H1 (cell line): ENCODE measurements at regions not wholly inside any gene's neighbourhood (a gene's known extent, or its start where the extent isn't known, plus 50 kb on each side); places are given as distances from the start of the nearest gene placed in this dataset.
"Not testable (repeated sequence)": the region's sequence is repeated elsewhere in the genome, so short reads cannot be mapped to it uniquely, and the experiment has no call there.

ENCODE experiments used
- CTCF ChIA-PET: fragments of 300-600 bp; sonication (Branson Sonifier 250); formaldehyde crosslinking; loops from one replicate; lab custom pipeline; 2021; ENCODE audit not compliant: partially characterized antibody; lab: Charles Lee
- POLR2A ChIA-PET: fragments of 300-600 bp; sonication (Branson Sonifier 250); formaldehyde crosslinking; loops from one replicate; lab custom pipeline; 2021; ENCODE audit warnings: inconsistent platforms; ENCODE audit not compliant: partially characterized antibody; lab: Charles Lee
- DNase-seq, 2 experiments: peaks; one replicate each; pipeline versions ENCODE4 v3.0.0 to v3.0.0-alpha.2; 2010 to 2022; ENCODE audit warnings: low spot score in 2 of 2, low read depth in 1 of 2, mixed read lengths in 1 of 2
- FAIRE-seq: peaks from 2 replicates; lab custom pipeline; 2011; peaks lifted over from hg19 to GRCh38; lab: Jason Lieb, UNC
- H2AFZ ChIP-seq: 2 replicates; pipeline ENCODE4 v1.8.1; 2012; ENCODE audit warnings: low read length, inconsistent platforms
- H2AK5ac ChIP-seq: 2 replicates; pipeline ENCODE4 v1.6.1; 2013; ENCODE audit warnings: low read depth, low read length
- H2BK120ac ChIP-seq: replicated peaks from 2 replicates; pipeline ENCODE3; 2013; ENCODE audit warnings: low read depth, low read length, inconsistent platforms
- H2BK12ac ChIP-seq: 2 replicates; pipeline ENCODE4 v1.6.1; 2013; ENCODE audit warnings: low read depth, low read length
- H2BK15ac ChIP-seq: 2 replicates; pipeline ENCODE4 v1.6.1; 2013; ENCODE audit warnings: low read length
- H2BK20ac ChIP-seq: 2 replicates; pipeline ENCODE4 v1.6.1; 2013; ENCODE audit warnings: low read length
- H2BK5ac ChIP-seq: 2 replicates; pipeline ENCODE4 v1.6.1; 2013; ENCODE audit warnings: low read depth, low read length
- H3K14ac ChIP-seq: 2 replicates; pipeline ENCODE4 v1.6.1; 2013; ENCODE audit warnings: inconsistent platforms; ENCODE audit not compliant: insufficient read length
- H3K18ac ChIP-seq: 2 replicates; pipeline ENCODE4 v1.6.1; 2013; ENCODE audit warnings: low read length; ENCODE audit errors: extremely low read depth
- H3K23ac ChIP-seq: 2 replicates; pipeline ENCODE4 v1.6.1; 2013; ENCODE audit warnings: inconsistent platforms; ENCODE audit not compliant: insufficient read length
- H3K23me2 ChIP-seq: 2 replicates; pipeline ENCODE4 v1.6.1; 2013; ENCODE audit warnings: low read depth, low read length
- H3K27ac ChIP-seq: 2 replicates; pipeline ENCODE4 v1.6.1; 2011; ENCODE audit warnings: low read depth, low read length, inconsistent platforms
- H3K27me3 ChIP-seq, 4 experiments: replicated peaks in 1 of 4; 1 replicate in 1 of 4; 2 replicates in 3 of 4; pipeline versions ENCODE4 v1.6.1 to v1.8.1; 2011 to 2013; ENCODE audit warnings: low read length in 3 of 4, mild to moderate bottlenecking in 3 of 4, inconsistent platforms in 2 of 4, mixed read lengths in 2 of 4, moderate library complexity in 1 of 4; ENCODE audit not compliant: control insufficient read depth in 3 of 4, insufficient read depth in 3 of 4; ENCODE audit errors: extremely low read depth in 1 of 4
- H3K36me3 ChIP-seq, 4 experiments: 2 replicates each; pipeline versions ENCODE4 v1.6.1 to v1.8.1; 2011 to 2013; ENCODE audit warnings: mild to moderate bottlenecking in 4 of 4, low read length in 3 of 4, moderate library complexity in 2 of 4, control low read depth in 1 of 4, inconsistent platforms in 1 of 4; ENCODE audit not compliant: insufficient read depth in 4 of 4, control insufficient read depth in 2 of 4
- H3K4ac ChIP-seq: replicated peaks from 2 replicates; pipeline ENCODE3; 2013; ENCODE audit warnings: low read length, low read depth, mixed read lengths, inconsistent platforms; ENCODE audit not compliant: insufficient read length
- H3K4me1 ChIP-seq, 4 experiments: replicated peaks in 1 of 4; 1 replicate in 1 of 4; 2 replicates in 3 of 4; pipeline versions ENCODE4 v1.6.1 to v1.8.1; 2011 to 2013; ENCODE audit warnings: low read length in 3 of 4, inconsistent platforms in 2 of 4, mixed read lengths in 1 of 4; ENCODE audit not compliant: insufficient read depth in 4 of 4, control insufficient read depth in 3 of 4
- H3K4me2 ChIP-seq, 2 experiments: 2 replicates each; pipeline versions ENCODE4 v1.6.1 to v1.8.1; 2011 to 2013; ENCODE audit warnings: low read depth in 2 of 2, low read length in 2 of 2, control low read depth in 1 of 2, inconsistent platforms in 1 of 2, mild to moderate bottlenecking in 1 of 2; ENCODE audit not compliant: insufficient read depth in 1 of 2
- H3K4me3 ChIP-seq, 4 experiments: fragments of 200-600, 300-600 bp in 1 of 4; sonication (generic), shearing (Covaris generic), sonication (Bioruptor Twin) in 1 of 4; 2 replicates each; pipeline versions ENCODE4 v1.5.1 to v1.8.1; 2011 to 2016; ENCODE audit warnings: low read length in 4 of 4, low read depth in 3 of 4, control low read depth in 2 of 4, inconsistent platforms in 2 of 4, mild to moderate bottlenecking in 2 of 4, mixed read lengths in 1 of 4, moderate library complexity in 1 of 4; ENCODE audit not compliant: insufficient read depth in 2 of 4; ENCODE audit errors: extremely low read depth in 1 of 4
- H3K56ac ChIP-seq: replicated peaks from 2 replicates; pipeline ENCODE3; 2013; ENCODE audit warnings: low read depth, mild to moderate bottlenecking, mixed read lengths, low read length, inconsistent platforms; ENCODE audit not compliant: insufficient read length
- H3K79me1 ChIP-seq: 2 replicates; pipeline ENCODE4 v1.6.1; 2013; ENCODE audit warnings: low read depth, low read length, control low read depth
- H3K79me2 ChIP-seq, 2 experiments: 2 replicates each; pipeline versions ENCODE4 v1.6.1 to v1.8.1; 2012 to 2013; ENCODE audit warnings: low read length in 2 of 2, mild to moderate bottlenecking in 2 of 2, inconsistent platforms in 1 of 2; ENCODE audit not compliant: insufficient read depth in 2 of 2, control insufficient read depth in 1 of 2
- H3K9ac ChIP-seq, 4 experiments: replicated peaks in 1 of 4; 1 replicate in 1 of 4; 2 replicates in 3 of 4; pipeline versions ENCODE4 v1.6.1 to v1.8.1; 2011 to 2013; ENCODE audit warnings: low read depth in 3 of 4, low read length in 3 of 4, control low read depth in 2 of 4, mild to moderate bottlenecking in 2 of 4, moderate library complexity in 2 of 4, inconsistent platforms in 1 of 4; ENCODE audit errors: extremely low read depth in 1 of 4
- H3K9me3 ChIP-seq, 2 experiments: 2 replicates each; pipeline versions ENCODE4 v1.6.1 to v1.8.1; 2012 to 2013; ENCODE audit warnings: mild to moderate bottlenecking in 2 of 2, moderate library complexity in 2 of 2, control low read depth in 1 of 2, inconsistent platforms in 1 of 2, low read depth in 1 of 2, low read length in 1 of 2, mixed read lengths in 1 of 2; ENCODE audit not compliant: insufficient read depth in 2 of 2
- H4K20me1 ChIP-seq, 2 experiments: replicated peaks in 1 of 2; 2 replicates each; pipeline versions ENCODE3 to v1.8.1; 2011 to 2013; ENCODE audit warnings: inconsistent platforms in 2 of 2, low read length in 2 of 2, mild to moderate bottlenecking in 1 of 2; ENCODE audit not compliant: insufficient read depth in 2 of 2, control insufficient read depth in 1 of 2
- H4K5ac ChIP-seq: 2 replicates; pipeline ENCODE4 v1.6.1; 2013; ENCODE audit warnings: low read length, low read depth, mixed read lengths, inconsistent platforms; ENCODE audit not compliant: insufficient read length
- H4K8ac ChIP-seq: 2 replicates; pipeline ENCODE4 v1.8.0; 2013; ENCODE audit warnings: mild to moderate bottlenecking, moderate library complexity, low read length, inconsistent platforms; ENCODE audit not compliant: insufficient read depth; ENCODE audit errors: extremely low read depth
- H4K91ac ChIP-seq: replicated peaks from 2 replicates; pipeline ENCODE3; 2013; ENCODE audit warnings: low read length, mixed read lengths, inconsistent platforms; ENCODE audit not compliant: insufficient read length
- WGBS, 2 experiments: shearing (Covaris generic) in 1 of 2; methylation state at CpG; one replicate each; pipeline versions ENCODE4 v1.1.6 to v1.1.7; 2013 to 2015; ENCODE audit warnings: low lambda C conversion rate in 2 of 2, mixed read lengths in 2 of 2, inconsistent platforms in 1 of 2, low coverage in 1 of 2, missing lambda C conversion rate in 1 of 2; ENCODE audit not compliant: insufficient replicate concordance in 2 of 2, insufficient coverage in 1 of 2, insufficient read length in 1 of 2; ENCODE audit errors: extremely low coverage in 1 of 2, missing lambda C conversion rate in 1 of 2; 5-methylcytosine and 5-hydroxymethylcytosine counted together

DNA sequence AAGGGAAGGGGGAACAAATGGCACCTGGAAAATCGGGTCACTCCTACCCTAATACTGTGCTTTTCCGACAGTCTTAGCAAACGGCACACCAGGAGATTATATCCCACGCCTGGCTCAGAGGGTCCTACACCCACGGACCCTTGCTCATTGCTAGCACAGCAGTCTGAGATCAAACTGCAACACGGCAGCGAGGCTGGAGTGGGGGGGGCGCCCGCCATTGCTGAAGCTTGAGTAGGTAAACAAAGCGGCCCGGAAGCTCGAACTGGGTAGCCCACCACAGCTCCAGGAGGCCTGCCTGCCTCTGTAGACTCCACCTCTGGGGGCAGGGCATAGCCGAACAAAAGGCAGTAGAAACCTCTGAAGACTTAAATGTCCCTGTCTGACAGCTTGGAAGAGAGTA lies 82.1 kb upstream of the SIM2 start:
- H4K20me1 ChIP-seq, H2AFZ ChIP-seq, FAIRE-seq, H3K56ac ChIP-seq, H3K18ac ChIP-seq, H3K23ac ChIP-seq, H4K8ac ChIP-seq, H3K4me2 ChIP-seq, H3K4me3 ChIP-seq, POLR2A ChIA-PET, H2BK15ac ChIP-seq, H2BK120ac ChIP-seq, H3K4ac ChIP-seq, H3K79me1 ChIP-seq, H2BK12ac ChIP-seq, DNase-seq, H3K36me3 ChIP-seq, H3K4me1 ChIP-seq, H3K27ac ChIP-seq, H2AK5ac ChIP-seq, H4K91ac ChIP-seq, H3K23me2 ChIP-seq, H3K27me3 ChIP-seq, H4K5ac ChIP-seq, H3K14ac ChIP-seq, H3K79me2 ChIP-seq, H2BK5ac ChIP-seq, H3K9ac ChIP-seq, H2BK20ac ChIP-seq: not testable (repeated sequence)
- 95% methylated on average over 13 of the region's 13 CpGs; no CpG with 5 or more reads in 1 of the 2 experiments for WGBS, 2 experiments
- H3K9me3 ChIP-seq, result peaks cover 9 to 13% of the 10 kb centered on the region in 2 experiments
- CTCF ChIA-PET, result interaction anchor here (0.9 to 3.2 kb wide), 6 partner anchors 11 to 76 kb away, joined by 3 to 19 read pairs (median 3); no protein-coding TSS in a partner anchor

GRCh38 chr21:36621794-36622193 lies 77.1 kb upstream of the SIM2 start:
- H2AK5ac ChIP-seq, H2BK12ac ChIP-seq, H3K79me2 ChIP-seq, H4K5ac ChIP-seq, H3K4ac ChIP-seq, H2BK20ac ChIP-seq, H4K91ac ChIP-seq, H3K23ac ChIP-seq, H3K23me2 ChIP-seq, H3K36me3 ChIP-seq, H2BK5ac ChIP-seq, DNase-seq, H3K79me1 ChIP-seq, H4K8ac ChIP-seq, H3K18ac ChIP-seq, POLR2A ChIA-PET, H2BK15ac ChIP-seq, H2AFZ ChIP-seq, H3K4me2 ChIP-seq, H3K27me3 ChIP-seq, H4K20me1 ChIP-seq, H3K9me3 ChIP-seq, H2BK120ac ChIP-seq, H3K4me1 ChIP-seq, H3K4me3 ChIP-seq, H3K27ac ChIP-seq, H3K56ac ChIP-seq, FAIRE-seq, H3K14ac ChIP-seq, H3K9ac ChIP-seq: not testable (repeated sequence)
- WGBS, 2 experiments, result no CpG with 5 or more reads among the region's 1 CpG
- CTCF ChIA-PET, result interaction anchor here (1.3 to 2.4 kb wide), 2 partner anchors 9 to 19 kb away, joined by 4 to 10 read pairs; no protein-coding TSS in a partner anchor
